Neural progenitor cell (in vitro differentiated cells): ENCODE measurements at regions not wholly inside any gene's neighbourhood (a gene's known extent, or its start where the extent isn't known, plus 50 kb on each side); places are given as distances from the start of the nearest gene placed in this dataset.

ENCODE experiments used
- CTCF ChIP-seq: fragments of 200-600 bp; sonication (generic); IDR thresholded peaks from 2 replicates; pipeline ENCODE4 v1.5.1; 2017; ENCODE audit warnings: antibody characterized with exemption, mild to moderate bottlenecking
- EZH2 ChIP-seq: fragments of 200-600 bp; sonication (generic); IDR thresholded peaks from 2 replicates; pipeline ENCODE4 v1.6.1; 2017; ENCODE audit warnings: antibody characterized with exemption, mild to moderate bottlenecking, moderate library complexity

GRCh38 chr2:145095641-145096435, 575.9 kb upstream of the ZEB2 start:
- no peak for TF ChIP-seq CTCF
- no peak for TF ChIP-seq EZH2
